Nephron (organoid): ENCODE measurements at regions not wholly inside any gene's neighbourhood (a gene's known extent, or its start where the extent isn't known, plus 50 kb on each side); places are given as distances from the start of the nearest gene placed in this dataset.

ENCODE experiments used
- H3K27ac Mint-ChIP-seq, 3 experiments: 2 replicates each; pipeline ENCODE4 v1.8.0; 2020; ENCODE audit warnings: mixed read lengths in 3 of 3, mild to moderate bottlenecking in 2 of 3, moderate library complexity in 1 of 3
- H3K27me3 Mint-ChIP-seq: 2 replicates; pipeline ENCODE4 v1.8.0; 2021; ENCODE audit warnings: low read depth, mild to moderate bottlenecking, moderate library complexity, mixed read lengths
- H3K36me3 Mint-ChIP-seq: 2 replicates; pipeline ENCODE4 v1.8.0; 2020; ENCODE audit warnings: low read depth, mixed read lengths
- H3K4me1 Mint-ChIP-seq: 2 replicates; pipeline ENCODE4 v1.8.0; 2020; ENCODE audit warnings: mixed read lengths
- H3K4me3 Mint-ChIP-seq, 3 experiments: 2 replicates each; pipeline ENCODE4 v1.8.0; 2020; ENCODE audit warnings: mild to moderate bottlenecking in 3 of 3, mixed read lengths in 3 of 3, moderate library complexity in 2 of 3
- H3K9me3 Mint-ChIP-seq: 2 replicates; pipeline ENCODE4 v1.8.0; 2020; ENCODE audit warnings: mixed read lengths
- CTCF ChIP-seq, 3 experiments: fragments of 200-600 bp; sonication (generic); IDR thresholded peaks; one replicate each; pipeline ENCODE4 v1.5.0; 2021; ENCODE audit warnings: antibody characterized with exemption in 3 of 3; ENCODE audit not compliant: unreplicated experiment in 3 of 3

GRCh38 chr13:90910018-90910639, 437.4 kb upstream of the MIR17HG start:
- Mint-ChIP-seq H3K9me3 (peaks cover 8% of the 10 kb centered on the region), H3K4me1 (no peaks in the 10 kb centered on the region), H3K36me3 (no peaks in the 10 kb centered on the region), H3K4me3 (no peak overlapping the region), H3K27me3 (no peaks in the 10 kb centered on the region), H3K27ac (peak overlapping the region in 1 of 3 experiments; percentile 8)
- no peak for TF ChIP-seq CTCF (IDR thresholded peaks at IDR 0.05; ENCODE audit: unreplicated experiment in 3 of 3)

- Mint-ChIP-seq H3K36me3 (no peaks in the 10 kb centered on the region), H3K27me3 (no peaks in the 10 kb centered on the region), H3K27ac (no peak overlapping the region), H3K4me1 (no peaks in the 10 kb centered on the region), H3K4me3 (no peak overlapping the region), H3K9me3 (no peaks in the 10 kb centered on the region)
- no peak for TF ChIP-seq CTCF (IDR thresholded peaks at IDR 0.05; ENCODE audit: unreplicated experiment in 3 of 3)
Measured at GRCh38 chr13:90912247-90912646, 435.2 kb upstream of the MIR17HG start.

GRCh38 chr13:90918536-90918935, 429.0 kb upstream of the MIR17HG start:
- no peaks in the 10 kb centered on the region for H3K36me3 Mint-ChIP-seq
- H3K27me3 Mint-ChIP-seq = no peaks in the 10 kb centered on the region
- peak overlapping the region in 1 of 3 experiments; percentile 41 for H3K27ac Mint-ChIP-seq
- no peaks in the 10 kb centered on the region for H3K9me3 Mint-ChIP-seq
- TF ChIP-seq CTCF (IDR thresholded peaks at IDR 0.05; ENCODE audit: unreplicated experiment in 3 of 3) = no peak
- H3K4me1 Mint-ChIP-seq = no peaks in the 10 kb centered on the region
- H3K4me3 Mint-ChIP-seq = no peak overlapping the region

- H3K27me3 Mint-ChIP-seq = no peaks in the 10 kb centered on the region
- H3K4me1 Mint-ChIP-seq = no peaks in the 10 kb centered on the region
- no peak for TF ChIP-seq CTCF (IDR thresholded peaks at IDR 0.05; ENCODE audit: unreplicated experiment in 3 of 3)
- H3K27ac Mint-ChIP-seq = peak overlapping the region in 1 of 3 experiments; percentile 41
- no peaks in the 10 kb centered on the region for H3K9me3 Mint-ChIP-seq
- H3K36me3 Mint-ChIP-seq = no peaks in the 10 kb centered on the region
- no peak overlapping the region for H3K4me3 Mint-ChIP-seq
Measured at GRCh38 chr13:90919153-90919552, 428.3 kb upstream of the MIR17HG start.

- Mint-ChIP-seq H3K27ac (peak overlapping the region in 2 of 3 experiments; percentile 28 to 59), H3K4me1 (no peaks in the 10 kb centered on the region), H3K4me3 (no peak overlapping the region), H3K9me3 (peaks cover 3% of the 10 kb centered on the region), H3K27me3 (peaks cover 3% of the 10 kb centered on the region), H3K36me3 (no peaks in the 10 kb centered on the region)
- no peak for TF ChIP-seq CTCF (IDR thresholded peaks at IDR 0.05; ENCODE audit: unreplicated experiment in 3 of 3)
Measured at GRCh38 chr13:90926459-90926858, 421.0 kb upstream of the MIR17HG start.

- no peak for TF ChIP-seq CTCF (IDR thresholded peaks at IDR 0.05; ENCODE audit: unreplicated experiment in 3 of 3)
- H3K27me3 Mint-ChIP-seq = peaks cover 3% of the 10 kb centered on the region
- H3K9me3 Mint-ChIP-seq = peaks cover 3% of the 10 kb centered on the region
- H3K36me3 Mint-ChIP-seq = no peaks in the 10 kb centered on the region
- H3K27ac Mint-ChIP-seq = no peak overlapping the region
- no peak overlapping the region for H3K4me3 Mint-ChIP-seq
- no peaks in the 10 kb centered on the region for H3K4me1 Mint-ChIP-seq
Measured at GRCh38 chr13:90928109-90928508, 419.4 kb upstream of the MIR17HG start.
